Activated CD4-positive, alpha-beta memory T cell treated with anti-CD3 and anti-CD28 coated beads for 36 hours (primary cell): ENCODE measurements at regions not wholly inside any gene's neighbourhood (a gene's known extent, or its start where the extent isn't known, plus 50 kb on each side); places are given as distances from the start of the nearest gene placed in this dataset.
"Not testable (repeated sequence)": the region's sequence is repeated elsewhere in the genome, so short reads cannot be mapped to it uniquely, and the experiment has no call there.

Experiments used
- CTCF ChIA-PET: fragments of 350-600 bp; sonication (Branson Sonifier 250); formaldehyde crosslinking; loops from one replicate; lab custom pipeline; 2021; ENCODE audit warnings: antibody characterized with exemption, inconsistent platforms; lab: Charles Lee
- POLR2A ChIA-PET: fragments of 350-600 bp; sonication (Branson Sonifier 250); formaldehyde crosslinking; loops from one replicate; lab custom pipeline; 2021; ENCODE audit warnings: antibody characterized with exemption; lab: Charles Lee
- DNase-seq: peaks from one replicate; pipeline ENCODE4 v3.0.0-alpha.2; 2020
- H3K27ac Mint-ChIP-seq: one replicate; pipeline ENCODE4 v1.8.0; 2021; ENCODE audit warnings: mixed read lengths
- H3K27me3 Mint-ChIP-seq: one replicate; pipeline ENCODE4 v1.8.0; 2021; ENCODE audit warnings: mixed read lengths
- H3K36me3 Mint-ChIP-seq: one replicate; pipeline ENCODE4 v1.8.0; 2021; ENCODE audit warnings: mixed read lengths
- H3K4me1 Mint-ChIP-seq: one replicate; pipeline ENCODE4 v1.8.0; 2021; ENCODE audit warnings: low read depth, mixed read lengths
- H3K4me3 Mint-ChIP-seq: one replicate; pipeline ENCODE4 v1.8.0; 2021; ENCODE audit warnings: mild to moderate bottlenecking, mixed read lengths
- H3K9me3 Mint-ChIP-seq: one replicate; pipeline ENCODE4 v1.8.0; 2021; ENCODE audit warnings: mixed read lengths
- intact Hi-C: fragments of 100-400 bp; cut with micrococcal nuclease; formaldehyde crosslinking; loops from one replicate; pipeline ENCODE4 v1.15.1; 2023

GRCh38 chr7:65554-65953, 126.8 kb upstream of the FAM20C start:
- POLR2A ChIA-PET, result no interaction called here
- Mint-ChIP-seq H3K27me3 (peaks cover 1% of the 10 kb centered on the region), H3K9me3 (no peaks in the 10 kb centered on the region), H3K36me3 (no peaks in the 10 kb centered on the region), H3K4me1 (no peaks in the 10 kb centered on the region), H3K4me3 (no peak overlapping the region), H3K27ac (no peak overlapping the region)
- DNase-seq, result no peak
- CTCF ChIA-PET, result no interaction called here
- intact Hi-C loops, result no loop called here

DNA sequence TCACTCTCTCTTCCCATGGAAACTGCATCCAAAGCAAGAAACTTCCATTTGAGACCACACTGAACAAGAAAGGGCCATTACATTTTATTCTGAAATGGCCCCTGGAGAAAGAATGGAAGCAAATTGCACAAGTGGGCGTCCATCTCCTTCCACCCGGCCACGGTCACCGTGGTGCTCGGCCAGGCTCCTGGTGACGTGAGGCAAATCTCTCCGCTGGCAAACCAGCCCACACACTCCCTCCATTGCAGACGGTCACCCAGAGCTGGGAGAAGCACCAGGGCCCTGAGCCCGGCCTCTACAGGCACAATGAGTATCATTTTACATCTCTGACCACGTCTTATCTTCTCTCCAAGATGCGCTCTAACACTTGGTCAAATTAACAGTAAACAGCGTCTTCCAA, 126.1 kb upstream of the FAM20C start:
- Mint-ChIP-seq H3K27ac (no peak overlapping the region), H3K9me3 (no peaks in the 10 kb centered on the region), H3K36me3 (no peaks in the 10 kb centered on the region), H3K4me3 (no peak overlapping the region), H3K27me3 (peaks cover 1% of the 10 kb centered on the region), H3K4me1 (no peaks in the 10 kb centered on the region)
- CTCF ChIA-PET, result no interaction called here
- POLR2A ChIA-PET, result no interaction called here
- DNase-seq, result no peak
- intact Hi-C loops, result no loop called here

GRCh38 chr7:66741-67140, 125.6 kb upstream of the FAM20C start:
- POLR2A ChIA-PET, result no interaction called here
- Mint-ChIP-seq H3K4me1 (no peaks in the 10 kb centered on the region), H3K27ac (no peak overlapping the region), H3K4me3 (no peak overlapping the region), H3K36me3 (no peaks in the 10 kb centered on the region), H3K9me3 (no peaks in the 10 kb centered on the region), H3K27me3 (peaks cover 1% of the 10 kb centered on the region)
- DNase-seq, result no peak
- CTCF ChIA-PET, result no interaction called here
- intact Hi-C loops, result no loop called here

GRCh38 chr7:67661-68395, 124.5 kb upstream of the FAM20C start:
- Mint-ChIP-seq H3K27me3 (peaks cover 1% of the 10 kb centered on the region), H3K36me3 (no peaks in the 10 kb centered on the region)
- DNase-seq, result no peak

GRCh38 chr7:68629-69028, 123.7 kb upstream of the FAM20C start:
- ChIA-PET POLR2A (no interaction called here), CTCF (no interaction called here)
- H3K9me3 Mint-ChIP-seq, result no peaks in the 10 kb centered on the region
- H3K4me3 Mint-ChIP-seq, result no peak overlapping the region
- H3K27me3 Mint-ChIP-seq, result peaks cover 1% of the 10 kb centered on the region
- no peak overlapping the region for H3K27ac Mint-ChIP-seq
- no peak for DNase-seq
- H3K36me3 Mint-ChIP-seq, result no peaks in the 10 kb centered on the region
- intact Hi-C loops, result no loop called here
- no peaks in the 10 kb centered on the region for H3K4me1 Mint-ChIP-seq

More at GRCh38 chr7:67661-68395, 124.5 kb upstream of the FAM20C start:
- Mint-ChIP-seq H3K4me1 (no peaks in the 10 kb centered on the region), H3K27ac (no peak overlapping the region), H3K9me3 (no peaks in the 10 kb centered on the region), H3K4me3 (no peak overlapping the region)
- ChIA-PET CTCF (no interaction called here), POLR2A (no interaction called here)
- intact Hi-C loops, result no loop called here

- DNase-seq, H3K4me3 Mint-ChIP-seq, intact Hi-C loops, POLR2A ChIA-PET, H3K9me3 Mint-ChIP-seq, H3K27ac Mint-ChIP-seq, CTCF ChIA-PET, H3K4me1 Mint-ChIP-seq, H3K36me3 Mint-ChIP-seq, H3K27me3 Mint-ChIP-seq: not testable (repeated sequence)
Observed at GRCh38 chr7:69052-69451, 123.3 kb upstream of the FAM20C start.

DNA sequence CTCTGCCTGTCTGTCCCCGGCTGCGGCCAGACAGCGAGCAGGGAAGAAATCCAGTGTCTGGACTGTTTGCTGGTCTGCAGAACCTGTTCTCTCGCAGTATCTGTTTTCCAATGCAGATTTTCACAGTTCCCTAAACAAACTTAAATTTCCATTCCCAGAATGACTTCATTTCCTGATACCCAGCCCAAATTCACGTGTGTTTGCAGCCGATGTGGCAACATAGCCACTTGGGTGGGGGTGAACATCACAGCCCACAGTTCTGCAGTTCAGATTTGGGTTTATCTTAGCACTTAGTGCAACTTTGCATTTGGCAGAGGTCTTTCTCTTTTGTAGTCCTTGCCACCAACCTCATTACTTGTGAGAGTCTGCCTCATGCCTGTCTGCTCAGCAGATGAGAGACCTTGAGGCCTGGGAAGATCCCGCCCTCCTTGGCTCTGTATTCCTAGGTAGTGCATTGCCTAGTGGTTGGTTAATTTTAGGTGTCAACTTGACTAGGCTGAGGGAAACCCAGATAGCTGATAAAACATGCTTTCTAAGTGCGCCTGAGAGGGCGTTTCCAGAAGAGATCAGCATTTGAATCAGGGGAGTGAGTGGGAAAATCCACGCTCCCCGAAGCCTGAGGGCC, 122.8 kb upstream of the FAM20C start:
- intact Hi-C loops, H3K4me1 Mint-ChIP-seq, H3K27me3 Mint-ChIP-seq, H3K36me3 Mint-ChIP-seq, POLR2A ChIA-PET, H3K27ac Mint-ChIP-seq, CTCF ChIA-PET, H3K4me3 Mint-ChIP-seq, DNase-seq, H3K9me3 Mint-ChIP-seq: not testable (repeated sequence)

GRCh38 chr7:70207-70606, 122.2 kb upstream of the FAM20C start:
- POLR2A ChIA-PET, H3K4me1 Mint-ChIP-seq, H3K36me3 Mint-ChIP-seq, H3K27ac Mint-ChIP-seq, CTCF ChIA-PET, DNase-seq, H3K27me3 Mint-ChIP-seq, H3K4me3 Mint-ChIP-seq, intact Hi-C loops, H3K9me3 Mint-ChIP-seq: not testable (repeated sequence)

DNA sequence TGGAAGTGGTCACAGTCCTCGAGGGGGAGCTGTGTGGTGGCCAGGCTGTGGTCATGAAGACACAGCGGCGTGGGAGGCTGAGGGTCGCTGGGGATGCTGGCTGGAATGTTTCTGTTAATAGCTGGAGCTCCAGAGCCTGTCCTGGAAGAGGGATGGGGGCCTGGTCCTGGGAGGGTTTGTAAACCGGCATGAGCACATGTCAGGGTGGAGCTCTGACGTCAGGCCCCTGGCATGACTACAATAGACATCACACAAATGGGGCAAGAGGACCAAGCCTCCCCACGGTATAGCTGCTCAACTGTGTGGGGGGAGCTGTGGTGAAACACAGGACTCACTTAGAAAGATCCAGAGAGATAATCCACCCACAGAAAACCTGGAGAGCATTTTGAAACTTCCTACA, 121.4 kb upstream of the FAM20C start:
- CTCF ChIA-PET, POLR2A ChIA-PET, H3K27ac Mint-ChIP-seq, intact Hi-C loops, H3K27me3 Mint-ChIP-seq, H3K36me3 Mint-ChIP-seq, H3K4me3 Mint-ChIP-seq, H3K9me3 Mint-ChIP-seq, DNase-seq, H3K4me1 Mint-ChIP-seq: not testable (repeated sequence)

DNA sequence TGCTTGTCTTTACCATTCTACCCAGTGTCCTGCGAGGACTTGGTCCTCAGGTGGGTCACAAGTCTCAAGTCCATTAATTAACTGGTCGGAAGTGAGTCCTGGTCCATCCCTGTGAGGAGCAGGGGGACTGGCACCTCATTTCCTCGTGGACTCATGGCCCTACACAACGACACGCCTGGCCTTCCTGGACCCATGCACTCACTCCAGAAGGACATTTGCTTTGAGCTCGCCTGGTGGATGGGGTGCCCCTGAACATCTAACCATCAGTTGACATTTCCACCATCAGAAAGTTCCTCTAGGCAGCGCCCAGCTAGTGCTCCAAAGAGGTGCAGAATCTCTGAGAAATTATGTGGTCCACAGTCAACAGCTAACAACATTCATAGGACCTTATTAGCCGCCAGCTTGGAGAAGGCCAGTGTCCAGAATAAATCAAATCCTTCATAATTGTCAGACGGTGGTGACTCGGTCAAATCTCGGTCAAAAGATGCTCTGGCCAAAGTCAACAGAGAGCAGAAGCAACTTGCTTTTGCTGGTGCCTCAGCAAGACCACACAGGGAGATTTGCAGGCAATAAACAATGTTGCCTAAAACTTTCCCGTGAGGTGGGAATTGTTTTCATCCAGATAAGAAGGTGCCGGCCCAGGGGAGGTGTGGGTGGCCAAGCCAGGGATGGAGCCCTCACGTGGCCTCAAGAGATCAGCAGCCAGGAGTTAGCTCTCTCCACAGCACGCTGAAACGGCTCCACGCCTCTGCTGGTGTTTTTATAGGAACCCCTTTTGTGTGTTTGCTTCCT, 119.9 kb upstream of the FAM20C start:
- H3K27me3 Mint-ChIP-seq, CTCF ChIA-PET, H3K4me1 Mint-ChIP-seq, POLR2A ChIA-PET, intact Hi-C loops, H3K4me3 Mint-ChIP-seq, H3K27ac Mint-ChIP-seq, DNase-seq, H3K36me3 Mint-ChIP-seq, H3K9me3 Mint-ChIP-seq: not testable (repeated sequence)

GRCh38 chr7:73058-73331, 119.4 kb upstream of the FAM20C start:
- CTCF ChIA-PET, H3K36me3 Mint-ChIP-seq: not testable (repeated sequence)

DNA sequence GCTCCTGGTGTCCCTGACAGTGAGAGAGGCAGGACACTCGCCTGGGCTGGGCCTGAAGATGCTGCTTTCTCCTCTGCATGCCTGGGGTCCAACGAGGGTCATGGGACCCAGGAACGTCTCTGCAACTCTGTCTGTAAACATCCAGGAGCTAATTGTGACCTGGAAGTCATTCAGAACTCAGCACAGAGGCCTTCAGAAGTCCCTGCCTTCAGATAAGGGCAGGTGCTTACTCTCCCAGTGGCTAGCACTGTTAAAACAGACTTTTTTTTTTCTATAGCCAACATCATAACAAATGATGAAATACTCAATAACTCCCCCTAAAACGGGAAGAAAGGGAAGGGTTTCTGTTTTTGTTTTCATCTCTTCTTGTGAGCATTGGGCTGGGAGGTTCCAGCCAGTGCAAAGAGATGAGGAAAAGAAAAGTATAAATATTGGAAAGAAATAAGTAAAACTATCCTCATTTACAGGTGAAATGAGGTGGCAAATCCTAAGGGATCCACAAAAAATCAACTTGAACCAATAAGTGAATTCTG, 118.3 kb upstream of the FAM20C start:
- intact Hi-C loops, H3K27ac Mint-ChIP-seq, H3K4me3 Mint-ChIP-seq, DNase-seq, H3K36me3 Mint-ChIP-seq, H3K27me3 Mint-ChIP-seq, H3K4me1 Mint-ChIP-seq, CTCF ChIA-PET, H3K9me3 Mint-ChIP-seq, POLR2A ChIA-PET: not testable (repeated sequence)

More at GRCh38 chr7:73058-73331, 119.4 kb upstream of the FAM20C start:
- H3K27me3 Mint-ChIP-seq, DNase-seq, H3K4me1 Mint-ChIP-seq, H3K9me3 Mint-ChIP-seq, H3K27ac Mint-ChIP-seq, intact Hi-C loops, POLR2A ChIA-PET, H3K4me3 Mint-ChIP-seq: not testable (repeated sequence)
